ENCODE measurements at regions not wholly inside any gene's neighbourhood (a gene's known extent, or its start where the extent isn't known, plus 50 kb on each side); places are given as distances from the start of the nearest gene placed in this dataset.

DNA sequence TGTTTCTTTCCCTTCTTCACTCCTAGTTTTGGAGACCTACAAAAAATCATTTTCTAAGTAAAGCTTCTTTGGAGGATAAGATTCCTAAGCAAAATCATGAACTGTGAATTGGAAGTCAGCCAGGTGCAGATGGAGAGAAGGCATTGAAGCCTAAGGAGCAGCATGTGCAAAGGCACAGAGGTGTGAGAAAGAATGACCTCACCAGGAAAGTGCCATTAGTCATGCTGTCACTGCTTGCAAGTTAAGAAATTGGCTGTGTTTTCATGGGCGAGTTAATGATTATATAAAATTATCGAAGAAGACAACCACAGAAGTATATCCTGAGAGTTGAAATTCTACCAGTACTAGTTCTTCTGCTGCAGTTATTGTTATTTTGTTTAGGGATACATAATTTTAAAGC, 80.3 kb upstream of the KLHL1 start:
- H3K4me1 ChIP-seq (ENCODE audit: insufficient read depth, low read length) = no peaks in the 10 kb centered on the region
- H2AFZ ChIP-seq (ENCODE audit: low read depth, low read length) = no peak overlapping the region
- DNase-seq (no peak), ATAC-seq (ENCODE audit: insufficient read depth, low read depth) (no peak)
- no peaks in the 10 kb centered on the region for H3K9me3 ChIP-seq (ENCODE audit: insufficient read depth, low read length, severe bottlenecking)
- H3K4me3 ChIP-seq (ENCODE audit: low read depth in 1 of 2, low read length in 2 of 2) = no peak overlapping the region
- H3K79me2 ChIP-seq (ENCODE audit: insufficient read depth, low read length) = no peaks in the 10 kb centered on the region
- no peak overlapping the region for H3K27ac ChIP-seq (ENCODE audit: low read length)
- H3K27me3 ChIP-seq (ENCODE audit: insufficient read depth, low read length, poor library complexity) = no peaks in the 10 kb centered on the region
- H4K20me1 ChIP-seq (ENCODE audit: insufficient read depth, low read length) = no peaks in the 10 kb centered on the region
- no peak overlapping the region for H3K9ac ChIP-seq (ENCODE audit: low read depth, low read length)
- no peak for TF ChIP-seq EZH2 (IDR thresholded peaks at IDR 0.05; ENCODE audit: borderline replicate concordance, low read depth, low read length, severe bottlenecking)
- TF ChIP-seq, protein P1, sequence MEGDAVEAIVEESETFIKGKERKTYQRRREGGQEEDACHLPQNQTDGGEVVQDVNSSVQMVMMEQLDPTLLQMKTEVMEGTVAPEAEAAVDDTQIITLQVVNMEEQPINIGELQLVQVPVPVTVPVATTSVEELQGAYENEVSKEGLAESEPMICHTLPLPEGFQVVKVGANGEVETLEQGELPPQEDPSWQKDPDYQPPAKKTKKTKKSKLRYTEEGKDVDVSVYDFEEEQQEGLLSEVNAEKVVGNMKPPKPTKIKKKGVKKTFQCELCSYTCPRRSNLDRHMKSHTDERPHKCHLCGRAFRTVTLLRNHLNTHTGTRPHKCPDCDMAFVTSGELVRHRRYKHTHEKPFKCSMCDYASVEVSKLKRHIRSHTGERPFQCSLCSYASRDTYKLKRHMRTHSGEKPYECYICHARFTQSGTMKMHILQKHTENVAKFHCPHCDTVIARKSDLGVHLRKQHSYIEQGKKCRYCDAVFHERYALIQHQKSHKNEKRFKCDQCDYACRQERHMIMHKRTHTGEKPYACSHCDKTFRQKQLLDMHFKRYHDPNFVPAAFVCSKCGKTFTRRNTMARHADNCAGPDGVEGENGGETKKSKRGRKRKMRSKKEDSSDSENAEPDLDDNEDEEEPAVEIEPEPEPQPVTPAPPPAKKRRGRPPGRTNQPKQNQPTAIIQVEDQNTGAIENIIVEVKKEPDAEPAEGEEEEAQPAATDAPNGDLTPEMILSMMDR (IDR thresholded peaks at IDR 0.05; ENCODE audit: borderline replicate concordance, extremely low read depth, low read length, poor library complexity, severe bottlenecking) = no peak
- no peaks in the 10 kb centered on the region for H3K36me3 ChIP-seq (ENCODE audit: insufficient read depth, low read length)
- no peak overlapping the region for H3K4me2 ChIP-seq (ENCODE audit: insufficient read depth, low read length)

DNA sequence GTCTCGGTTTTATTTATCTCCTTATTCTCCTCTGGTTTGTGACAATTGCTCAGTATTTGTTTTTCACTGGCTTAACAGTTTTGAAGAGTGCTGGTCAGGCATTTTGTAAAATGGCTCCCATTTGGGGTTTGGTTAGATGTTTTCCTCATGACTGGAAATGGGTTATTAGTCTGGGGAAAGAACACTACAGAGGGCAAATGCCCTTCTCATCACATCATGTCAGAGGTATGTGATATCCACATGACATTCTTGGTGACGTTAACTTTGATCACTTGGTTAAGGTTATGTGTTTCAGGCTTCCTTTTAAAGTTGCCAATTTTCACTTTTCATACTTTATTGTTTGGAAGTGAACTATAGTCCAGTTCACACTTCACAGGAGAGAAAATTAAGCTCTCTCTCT, 74.8 kb upstream of the KLHL1 start:
- no peak overlapping the region for H3K4me3 ChIP-seq (ENCODE audit: low read depth in 1 of 2, low read length in 2 of 2)
- no peak for ATAC-seq (ENCODE audit: insufficient read depth, low read depth)
- H2AFZ ChIP-seq (ENCODE audit: low read depth, low read length) = no peak overlapping the region
- H3K79me2 ChIP-seq (ENCODE audit: insufficient read depth, low read length) = no peaks in the 10 kb centered on the region
- no peak overlapping the region for H3K9ac ChIP-seq (ENCODE audit: low read depth, low read length)
- no peak for DNase-seq
- no peaks in the 10 kb centered on the region for H3K36me3 ChIP-seq (ENCODE audit: insufficient read depth, low read length)
- H4K20me1 ChIP-seq (ENCODE audit: insufficient read depth, low read length) = no peaks in the 10 kb centered on the region
- no peaks in the 10 kb centered on the region for H3K27me3 ChIP-seq (ENCODE audit: insufficient read depth, low read length, poor library complexity)
- no peak overlapping the region for H3K27ac ChIP-seq (ENCODE audit: low read length)
- H3K9me3 ChIP-seq (ENCODE audit: insufficient read depth, low read length, severe bottlenecking) = no peaks in the 10 kb centered on the region
- H3K4me1 ChIP-seq (ENCODE audit: insufficient read depth, low read length) = no peaks in the 10 kb centered on the region
- TF ChIP-seq, protein P1 (IDR thresholded peaks at IDR 0.05; ENCODE audit: borderline replicate concordance, extremely low read depth, low read length, poor library complexity, severe bottlenecking) = no peak
- TF ChIP-seq EZH2 (IDR thresholded peaks at IDR 0.05; ENCODE audit: borderline replicate concordance, low read depth, low read length, severe bottlenecking) = no peak
- no peak overlapping the region for H3K4me2 ChIP-seq (ENCODE audit: insufficient read depth, low read length)

Measured in DND-41 (cell line).